CD4-positive, alpha-beta T cell treated with Interleukin-15 for 1 hour (primary cell): ENCODE measurements at regions not wholly inside any gene's neighbourhood (a gene's known extent, or its start where the extent isn't known, plus 50 kb on each side); places are given as distances from the start of the nearest gene placed in this dataset.

Experiments used
- DNase-seq: peaks from one replicate; pipeline ENCODE4 v3.0.0-alpha.2; 2020

- DNase-seq = no peak
These were observed 328.1 kb downstream of the BRD1 start for GRCh38 chr22:49499433-49500075.

DNA sequence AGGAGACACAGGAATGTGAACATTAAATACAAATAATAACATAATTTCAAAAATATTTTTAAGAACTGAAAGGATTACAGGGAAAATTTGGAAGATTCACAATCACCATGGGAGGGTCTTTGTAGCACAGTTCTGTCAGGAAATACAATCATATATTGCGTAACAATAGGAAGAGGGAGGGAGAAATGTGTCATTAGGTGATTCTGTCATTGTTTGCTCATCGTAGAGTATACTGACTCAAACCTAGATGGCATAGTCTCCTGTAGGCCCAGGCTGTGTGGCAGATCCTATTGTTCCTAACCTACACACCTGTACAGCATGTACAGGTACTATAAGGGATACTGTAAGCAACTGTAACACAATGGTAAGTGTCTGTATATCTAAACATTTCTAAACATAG, 330.4 kb downstream of the BRD1 start:
- no peak for DNase-seq

GRCh38 chr22:49494555-49494954, 333.1 kb downstream of the BRD1 start:
- no peak for DNase-seq

GRCh38 chr22:49492741-49493251, 334.9 kb downstream of the BRD1 start:
- no peak for DNase-seq

- no peak for DNase-seq
These were observed 335.4 kb downstream of the BRD1 start for GRCh38 chr22:49492308-49492707.

- no peak for DNase-seq
These were observed 335.9 kb downstream of the BRD1 start for GRCh38 chr22:49491726-49492125.

DNA sequence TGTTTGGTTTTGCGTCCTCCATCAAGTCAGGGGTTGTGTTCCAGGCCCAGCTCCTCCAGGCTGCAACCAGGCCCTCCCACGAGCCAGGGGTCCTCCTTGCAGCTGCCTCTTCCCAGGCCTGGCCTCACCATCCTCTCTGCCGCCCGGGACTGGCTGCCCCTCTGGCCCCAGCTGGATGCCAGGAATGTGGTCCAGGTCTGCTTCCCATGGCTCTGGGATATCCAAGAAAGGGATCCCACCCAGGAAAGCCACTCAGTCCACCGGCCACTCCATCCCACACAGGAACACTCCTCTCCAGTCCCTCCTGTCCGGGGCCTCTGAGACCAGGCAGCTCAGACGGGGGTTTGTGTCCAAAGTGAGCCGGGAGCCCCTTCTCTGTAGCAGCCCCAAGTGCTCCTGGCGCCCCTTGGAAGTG, 336.4 kb downstream of the BRD1 start:
- DNase-seq = no peak

- DNase-seq = no peak
These were observed 337.0 kb downstream of the BRD1 start for GRCh38 chr22:49490692-49491091.

DNA sequence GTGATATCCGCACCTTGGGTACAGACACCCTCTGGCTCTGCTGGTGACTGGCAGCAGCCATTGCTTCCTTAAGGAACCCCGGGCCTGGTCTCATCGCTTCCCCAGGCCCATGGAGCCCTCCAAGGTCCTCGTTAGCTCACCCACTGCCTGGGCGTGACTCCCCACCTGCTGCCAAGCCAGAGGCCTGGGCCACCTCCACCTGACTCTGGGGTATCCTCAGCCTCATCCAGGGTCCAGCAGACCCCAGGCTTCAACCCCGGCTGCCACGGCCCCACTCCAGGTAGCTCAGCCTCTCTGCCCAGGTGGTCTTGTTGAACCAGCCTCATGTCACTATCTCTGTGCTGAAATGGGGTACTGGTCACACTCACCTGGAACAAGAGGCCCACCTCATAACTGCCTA, 337.9 kb downstream of the BRD1 start:
- no peak for DNase-seq

- DNase-seq = no peak
These were observed 338.7 kb downstream of the BRD1 start for GRCh38 chr22:49488943-49489342.

DNA sequence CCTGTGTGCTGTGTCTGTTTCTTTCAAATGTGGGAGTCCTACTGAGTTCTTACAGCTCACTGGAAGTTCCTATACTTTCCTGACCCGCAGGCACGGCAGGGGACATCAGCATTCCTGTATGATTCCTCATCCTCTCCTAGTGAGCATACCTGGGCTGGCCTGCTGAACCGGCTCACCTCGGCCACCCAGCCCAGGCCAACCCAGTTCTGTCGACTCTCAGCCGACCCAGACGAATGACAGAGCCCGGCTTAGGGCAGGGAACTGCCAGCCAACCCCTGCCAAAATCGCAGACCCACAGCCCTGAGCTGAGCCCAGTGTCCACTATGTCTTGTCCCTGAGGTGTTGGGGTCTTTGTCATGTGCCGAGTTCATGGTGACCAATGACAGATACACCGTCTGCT, 339.7 kb downstream of the BRD1 start:
- DNase-seq = no peak

DNA sequence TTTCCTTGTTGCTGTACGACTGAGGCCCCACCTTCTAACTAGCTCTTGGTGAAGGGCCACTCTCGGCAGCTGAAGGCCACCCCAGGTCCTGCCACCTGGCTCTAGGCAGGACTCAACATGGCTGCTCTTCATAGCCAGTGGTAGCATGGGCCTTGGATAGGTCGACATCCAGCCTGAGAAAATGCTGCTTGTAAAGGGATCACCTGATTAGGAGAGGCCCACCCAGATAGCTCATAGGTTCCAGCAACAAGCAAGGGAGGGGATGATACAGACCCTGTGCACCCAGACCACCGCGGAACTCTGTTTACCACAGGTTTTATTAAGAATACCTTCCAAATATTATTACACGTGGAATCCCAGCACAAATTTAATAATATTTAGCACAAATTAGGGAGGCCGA, 341.4 kb downstream of the BRD1 start:
- DNase-seq = no peak

GRCh38 chr22:49483946-49484345, 343.7 kb downstream of the BRD1 start:
- no peak for DNase-seq

GRCh38 chr22:49483281-49483870, 344.3 kb downstream of the BRD1 start:
- DNase-seq = no peak

DNA sequence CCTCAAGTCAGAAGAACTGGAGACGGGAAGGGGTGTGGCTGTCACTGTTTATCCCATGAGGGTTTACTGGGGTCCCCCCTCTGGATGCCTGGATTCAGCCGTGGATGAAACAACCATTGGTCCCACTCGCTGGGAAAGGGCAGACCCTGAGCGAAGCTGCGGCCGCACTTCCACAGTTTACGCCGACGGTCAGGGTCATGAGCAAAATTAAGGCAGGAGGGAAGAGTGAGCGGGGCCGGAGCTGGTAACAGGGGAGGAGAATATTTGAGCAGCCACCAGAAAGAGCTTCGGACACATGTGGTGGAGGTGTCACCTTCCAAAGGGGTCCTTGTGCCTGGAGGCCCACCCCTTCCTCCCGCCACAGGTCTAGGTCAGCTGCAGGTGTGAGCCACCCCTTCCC, 344.9 kb downstream of the BRD1 start:
- DNase-seq = no peak

- no peak for DNase-seq
These were observed 345.8 kb downstream of the BRD1 start for GRCh38 chr22:49481659-49482399.

DNA sequence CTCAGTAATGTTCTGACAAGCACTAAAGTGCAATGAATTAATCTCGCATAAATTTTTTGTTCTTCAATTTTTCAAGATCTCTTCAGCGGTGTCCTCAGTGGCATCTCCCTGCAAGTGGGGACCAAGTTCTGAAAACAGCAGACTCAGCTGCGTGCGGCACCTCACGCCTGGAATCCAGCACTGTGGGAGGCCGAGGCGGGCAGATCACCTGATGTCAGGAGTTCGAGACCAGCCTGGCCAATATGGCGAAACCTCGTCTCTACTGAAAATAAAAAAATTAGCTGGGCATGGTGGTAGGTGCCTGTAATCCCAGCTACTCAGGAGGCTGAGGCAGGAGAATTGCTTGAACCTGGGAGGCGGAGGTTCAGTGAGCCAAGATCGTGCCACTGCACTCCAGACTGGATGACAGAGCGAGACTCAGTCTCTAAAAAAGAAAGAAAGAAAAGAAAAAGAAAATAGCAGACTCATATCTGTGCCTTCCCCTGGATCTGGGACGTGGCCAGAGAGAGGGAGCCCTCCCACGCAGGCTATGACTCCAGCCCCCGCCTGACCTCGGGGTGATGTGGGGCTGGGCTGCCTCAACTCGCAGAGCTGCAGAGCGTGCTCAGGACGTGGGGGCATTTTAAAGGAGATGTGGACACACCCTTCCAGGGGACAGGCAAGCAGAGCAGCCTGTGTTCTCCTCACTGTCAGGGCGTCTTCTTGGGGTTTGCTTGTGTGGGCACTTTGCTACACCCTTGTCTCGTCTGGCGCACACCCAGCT, 346.6 kb downstream of the BRD1 start:
- DNase-seq = no peak

DNA sequence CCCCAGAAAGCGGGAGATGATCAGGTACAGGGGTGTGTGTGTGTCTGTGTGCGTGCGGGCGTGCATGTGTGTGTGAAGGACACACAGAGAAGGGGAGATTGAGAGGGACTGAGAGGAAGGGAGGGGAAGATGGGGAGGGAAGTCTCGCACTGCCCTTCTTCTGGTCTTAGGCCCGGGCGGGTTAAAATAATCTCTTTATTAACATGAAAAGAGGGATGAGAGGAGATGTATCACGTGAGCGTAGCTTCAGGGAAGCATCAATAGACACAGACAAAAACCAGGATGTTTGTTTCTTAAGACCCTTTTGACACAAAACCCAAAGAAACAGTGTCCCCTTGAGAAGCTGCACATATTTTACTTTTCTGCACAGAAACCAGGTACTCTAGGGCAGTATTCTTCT, 347.3 kb downstream of the BRD1 start:
- DNase-seq = no peak

DNA sequence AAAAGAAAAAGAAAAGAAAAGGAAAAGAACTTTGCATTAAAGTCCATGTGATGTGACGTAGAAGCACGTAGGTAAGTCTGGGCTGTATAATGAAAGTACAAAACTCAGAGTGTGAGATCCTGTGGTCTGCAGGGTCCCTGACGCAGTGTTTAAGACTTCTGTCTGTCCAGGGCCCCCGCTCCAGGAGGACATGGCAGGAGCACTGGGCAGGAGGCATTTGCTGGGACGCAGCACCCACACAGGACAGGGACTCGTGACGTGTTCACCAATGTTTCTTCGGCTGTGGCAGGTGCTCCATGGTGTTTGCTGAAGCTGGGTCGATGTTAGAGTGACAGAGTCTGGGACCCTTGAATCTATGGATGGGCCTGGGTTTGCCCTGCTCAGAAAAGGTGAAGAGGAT, 348.1 kb downstream of the BRD1 start:
- no peak for DNase-seq

- DNase-seq = no peak
These were observed 350.8 kb downstream of the BRD1 start for GRCh38 chr22:49476800-49477400.

- no peak for DNase-seq
These were observed 351.5 kb downstream of the BRD1 start for GRCh38 chr22:49476176-49476575.

- no peak for DNase-seq
These were observed 352.4 kb downstream of the BRD1 start for GRCh38 chr22:49475253-49475652.

- DNase-seq = no peak
These were observed 354.4 kb downstream of the BRD1 start for GRCh38 chr22:49473286-49473685.
